Keratinocyte (primary cell): ENCODE measurements at regions not wholly inside any gene's neighbourhood (a gene's known extent, or its start where the extent isn't known, plus 50 kb on each side); places are given as distances from the start of the nearest gene placed in this dataset.

ENCODE experiments used
- CTCF ChIP-seq, 3 experiments: IDR thresholded peaks in 1 of 3; conservative IDR thresholded peaks in 1 of 3; optimal IDR thresholded peaks in 1 of 3; 2 replicates in 2 of 3; 3 replicates in 1 of 3; pipeline versions ENCODE3 to v1.5.1; 2011; ENCODE audit warnings: low read length in 3 of 3, mild to moderate bottlenecking in 3 of 3, moderate library complexity in 2 of 3, control low read depth in 1 of 3, inconsistent platforms in 1 of 3; ENCODE audit not compliant: insufficient read depth in 2 of 3; ENCODE audit errors: extremely low read depth in 1 of 3
- EZH2 ChIP-seq: IDR thresholded peaks from one replicate; pipeline ENCODE4 v1.6.1; 2012; ENCODE audit warnings: inconsistent platforms, mild to moderate bottlenecking, low read length, moderate library complexity

DNA sequence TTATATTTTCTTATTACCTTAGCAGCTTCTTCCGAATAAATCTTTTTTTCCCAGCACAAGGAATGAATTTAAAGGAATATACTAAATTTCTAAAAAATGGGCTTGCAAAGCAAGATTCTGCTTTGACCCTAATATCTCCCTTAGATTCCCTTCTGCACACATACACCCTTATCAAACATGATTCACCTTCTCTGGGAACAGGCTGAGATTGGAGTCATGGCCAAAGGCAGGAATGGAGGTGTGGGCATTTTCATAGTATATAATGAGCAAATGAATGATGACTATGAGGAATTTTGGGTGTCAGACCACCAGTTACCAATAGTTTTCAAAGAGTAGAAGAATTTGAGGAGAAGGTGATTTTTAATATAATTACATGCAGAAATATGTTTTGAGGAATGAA, 231.3 kb upstream of the CDH11 start:
- TF ChIP-seq CTCF (optimal IDR thresholded peaks at IDR 0.05 in 1 of 3, IDR thresholded peaks at IDR 0.05 in 1 of 3, conservative IDR thresholded peaks at IDR 0.05 in 1 of 3; ENCODE audit: extremely low read depth in 1 of 3, insufficient read depth in 2 of 3, low read length in 3 of 3) (no peak), EZH2 (no peak)
